ENCODE measurements at regions not wholly inside any gene's neighbourhood (a gene's known extent, or its start where the extent isn't known, plus 50 kb on each side); places are given as distances from the start of the nearest gene placed in this dataset.

DNA sequence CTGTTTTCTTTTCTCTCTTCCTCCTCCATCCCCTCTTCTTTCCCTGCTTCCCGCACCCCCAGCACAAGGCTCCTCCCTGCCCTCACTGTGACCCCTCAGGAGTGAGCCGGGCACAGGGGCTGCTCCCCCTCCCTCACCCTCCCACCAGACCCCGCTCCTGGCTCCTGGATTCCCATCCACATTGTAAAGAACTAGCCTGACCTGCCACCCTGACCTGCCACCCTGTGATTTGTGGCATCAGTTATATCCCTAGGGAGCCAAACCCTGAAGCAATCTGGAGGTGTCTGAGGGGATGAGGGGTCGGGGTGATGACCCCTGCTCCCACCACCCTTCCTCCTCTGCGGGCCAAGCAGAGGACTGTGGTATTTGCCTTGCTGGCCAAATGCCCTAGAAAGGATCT is 98.0 kb upstream of the LHX1 start:
- Histone ChIP-seq H3K27me3 (ENCODE audit: insufficient read depth, low read length) (no peaks in the 10 kb centered on the region), H4K20me1 (ENCODE audit: insufficient read depth) (no peaks in the 10 kb centered on the region), H3K27ac (ENCODE audit: low read depth, low read length) (no peak overlapping the region), H3K4me2 (ENCODE audit: low read length) (no peak overlapping the region), H3K9me2 (ENCODE audit: insufficient read depth) (no peaks in the 10 kb centered on the region), H3K79me2 (ENCODE audit: insufficient read depth, low read length) (no peaks in the 10 kb centered on the region), H3K9me3 (ENCODE audit: control insufficient read depth in 1 of 2, insufficient read depth in 1 of 2, low read depth in 1 of 2, low read length in 2 of 2) (no peaks in the 10 kb centered on the region; a peak in 1 of 4 replicates), H3K4me3 (replicated peaks in 1 of 2; ENCODE audit: low read depth in 1 of 2, low read length in 2 of 2) (no peak overlapping the region), H3K4me1 (ENCODE audit: control insufficient read depth in 1 of 2, insufficient read depth in 2 of 2, low read length in 2 of 2) (no peaks in the 10 kb centered on the region), H3K36me3 (ENCODE audit: control insufficient read depth in 1 of 2, insufficient read depth in 2 of 2, low read length in 2 of 2) (no peaks in the 10 kb centered on the region), H2AFZ (ENCODE audit: low read depth, low read length, poor library complexity, severe bottlenecking) (no peak overlapping the region), H3K9ac (ENCODE audit: low read length) (no peak overlapping the region)
- no peak for TF ChIP-seq EZH2 (IDR thresholded peaks at IDR 0.05)
- no peak for TF ChIP-seq ZFX (IDR thresholded peaks at IDR 0.05)
- TF ChIP-seq ATF3 (IDR thresholded peaks at IDR 0.05): no peak
- no peak for DNase-seq (ENCODE audit: low read depth, low spot score)
- BruUV-seq (replicated peaks): no TSS peak
- POLR2A ChIA-PET: no interaction called here
- RAD21 ChIA-PET (ENCODE audit: low non-redundant PET in 1 of 2, low total read pairs in 2 of 2, uncharacterized antibody in 2 of 2, unreplicated experiment in 2 of 2): no interaction called here
- CTCF ChIA-PET: no interaction called here
- intact Hi-C loops (cut with micrococcal nuclease): no loop called here
- no peak for ATAC-seq

- Histone ChIP-seq H2AFZ (ENCODE audit: low read depth, low read length, poor library complexity, severe bottlenecking) (no peak overlapping the region), H3K4me1 (ENCODE audit: control insufficient read depth in 1 of 2, insufficient read depth in 2 of 2, low read length in 2 of 2) (no peaks in the 10 kb centered on the region), H3K27ac (ENCODE audit: low read depth, low read length) (no peak overlapping the region), H3K9ac (ENCODE audit: low read length) (no peak overlapping the region), H4K20me1 (ENCODE audit: insufficient read depth) (no peaks in the 10 kb centered on the region), H3K27me3 (ENCODE audit: insufficient read depth, low read length) (no peaks in the 10 kb centered on the region), H3K9me3 (ENCODE audit: control insufficient read depth in 1 of 2, insufficient read depth in 1 of 2, low read depth in 1 of 2, low read length in 2 of 2) (no peaks in the 10 kb centered on the region; a peak in 1 of 4 replicates), H3K79me2 (ENCODE audit: insufficient read depth, low read length) (no peaks in the 10 kb centered on the region), H3K4me3 (replicated peaks in 1 of 2; ENCODE audit: low read depth in 1 of 2, low read length in 2 of 2) (no peak overlapping the region), H3K9me2 (ENCODE audit: insufficient read depth) (no peaks in the 10 kb centered on the region), H3K4me2 (ENCODE audit: low read length) (no peak overlapping the region), H3K36me3 (ENCODE audit: control insufficient read depth in 1 of 2, insufficient read depth in 2 of 2, low read length in 2 of 2) (no peaks in the 10 kb centered on the region)
- POLR2A ChIA-PET: no interaction called here
- DNase-seq (ENCODE audit: low read depth, low spot score) (no peak), ATAC-seq (no peak; the same call in 1 of the 2 replicates)
- CTCF ChIA-PET: no interaction called here
- intact Hi-C loops (cut with micrococcal nuclease): no loop called here
- RAD21 ChIA-PET (ENCODE audit: low non-redundant PET in 1 of 2, low total read pairs in 2 of 2, uncharacterized antibody in 2 of 2, unreplicated experiment in 2 of 2): no interaction called here
- no TSS peak for BruUV-seq (replicated peaks)
- TF ChIP-seq REST (IDR thresholded peaks at IDR 0.05; ENCODE audit: low read depth) (no peak), ZFX (IDR thresholded peaks at IDR 0.05) (no peak), POLR2AphosphoS5 (IDR thresholded peaks at IDR 0.05; ENCODE audit: low read depth, low read length) (no peak), JUND (IDR thresholded peaks at IDR 0.05) (no peak), FOSL1 (IDR thresholded peaks at IDR 0.05; ENCODE audit: low read depth) (no peak), CEBPB (IDR thresholded peaks at IDR 0.05; ENCODE audit: low read depth) (no peak), EGR1 (IDR thresholded peaks at IDR 0.05; ENCODE audit: low read depth) (no peak), ATF3 (IDR thresholded peaks at IDR 0.05) (no peak), CTCF (IDR thresholded peaks at IDR 0.05 in 2 of 3, conservative IDR thresholded peaks at IDR 0.05 in 1 of 3; ENCODE audit: borderline replicate concordance in 1 of 3, insufficient read depth in 1 of 3, low read depth in 2 of 3, low read length in 2 of 3) (no peak), SIN3A (IDR thresholded peaks at IDR 0.05; ENCODE audit: low read depth) (no peak), SP1 (IDR thresholded peaks at IDR 0.05; ENCODE audit: low read depth) (no peak), YY1 (IDR thresholded peaks at IDR 0.05; ENCODE audit: extremely low read depth, insufficient replicate concordance, low read depth, low read length) (no peak), ELF1 (IDR thresholded peaks at IDR 0.05; ENCODE audit: borderline replicate concordance, low read depth) (no peak)
- TF ChIP-seq, protein P1, sequence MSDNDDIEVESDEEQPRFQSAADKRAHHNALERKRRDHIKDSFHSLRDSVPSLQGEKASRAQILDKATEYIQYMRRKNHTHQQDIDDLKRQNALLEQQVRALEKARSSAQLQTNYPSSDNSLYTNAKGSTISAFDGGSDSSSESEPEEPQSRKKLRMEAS (IDR thresholded peaks at IDR 0.05): no peak
Observed at GRCh38 chr17:36840796-36841195, 96.5 kb upstream of the LHX1 start.
